Esophagus muscularis mucosa (tissue), 4 donors: ENCODE measurements at regions not wholly inside any gene's neighbourhood (a gene's known extent, or its start where the extent isn't known, plus 50 kb on each side); places are given as distances from the start of the nearest gene placed in this dataset.

Experiments used
- DNase-seq: peaks from one replicate; pipeline ENCODE4 v3.0.0-alpha.2; 2017; ENCODE audit errors: extremely low spot score
- H3K27ac ChIP-seq, 4 donors: fragments of 200-600 bp; sonication (generic); replicated peaks in 1 of 4; 1 replicate in 3 of 4; 2 replicates in 1 of 4; pipeline ENCODE4 v1.5.1; 2016 to 2019; ENCODE audit warnings: mild to moderate bottlenecking in 1 of 4
- H3K27me3 ChIP-seq, 4 donors: fragments of 200-600 bp; sonication (generic); one replicate each; pipeline versions ENCODE4 v1.5.1 to v1.6.0; 2016 to 2019
- H3K36me3 ChIP-seq, 4 donors: fragments of 200-600 bp; sonication (generic); one replicate each; pipeline ENCODE4 v1.5.1; 2016 to 2019
- H3K4me1 ChIP-seq, 4 donors: fragments of 200-600 bp; sonication (generic); one replicate each; pipeline ENCODE4 v1.5.1; 2016 to 2019
- H3K4me3 ChIP-seq, 4 donors: fragments of 200-600 bp; sonication (generic); 1 replicate in 2 of 4; 2 replicates in 2 of 4; pipeline ENCODE4 v1.5.1; 2016 to 2019; ENCODE audit warnings: mild to moderate bottlenecking in 4 of 4, moderate library complexity in 1 of 4
- H3K9me3 ChIP-seq, 4 donors: fragments of 200-600 bp; sonication (generic); 1 replicate in 3 of 4; 2 replicates in 1 of 4; pipeline ENCODE4 v1.5.1; 2016 to 2019
- CTCF ChIP-seq, 3 experiments: fragments of 200-600 bp in 2 of 3; fragments of 450-650 bp in 1 of 3; sonication (generic) in 2 of 3; IDR thresholded peaks; one replicate each; pipeline ENCODE4 v1.5.1; 2017 to 2019; ENCODE audit warnings: antibody characterized with exemption in 3 of 3, mild to moderate bottlenecking in 2 of 3, moderate library complexity in 1 of 3
- EP300 ChIP-seq: sonication (generic); formaldehyde crosslinking; IDR thresholded peaks from one replicate; pipeline ENCODE4 v1.6.1; 2017; ENCODE audit warnings: antibody characterized with exemption
- POLR2A ChIP-seq: fragments of 450-650 bp; IDR thresholded peaks from one replicate; pipeline ENCODE4 v1.6.1; 2017; ENCODE audit warnings: antibody characterized with exemption, moderate library complexity, mild to moderate bottlenecking, low read depth
- POLR2AphosphoS5 ChIP-seq, 2 donors: sonication (generic); formaldehyde crosslinking; IDR thresholded peaks; one replicate each; pipeline ENCODE4 v1.6.1; 2017; ENCODE audit warnings: antibody characterized with exemption in 2 of 2
- WGBS: methylation state at CpG from one replicate; pipeline ENCODE4 v1.1.5; 2018; 5-methylcytosine and 5-hydroxymethylcytosine counted together
- intact Hi-C: fragments of 100-400 bp; cut with DNase I; formaldehyde crosslinking; loops from one replicate; pipeline ENCODE4 v1.15.1; 2023

- 86% methylated on average over 3 of the region's 3 CpGs for WGBS
- TF ChIP-seq CTCF (IDR thresholded peaks at IDR 0.05) (no peak), POLR2AphosphoS5 (IDR thresholded peaks at IDR 0.05) (no peak), POLR2A (no peak)
- no peak overlapping the region for H3K27ac ChIP-seq
- no peak overlapping the region for H3K4me3 ChIP-seq
- H3K36me3 ChIP-seq, result no peaks in the 10 kb centered on the region
- intact Hi-C loops, result no loop called here
- no peak for DNase-seq
- no peaks in the 10 kb centered on the region for H3K4me1 ChIP-seq
- peaks cover 0 to 37% (median 0%) of the 10 kb centered on the region in 4 donors for H3K27me3 ChIP-seq
- no peaks in the 10 kb centered on the region for H3K9me3 ChIP-seq
These were observed 67.3 kb upstream of the MAL start for GRCh38 chr2:94958245-94958644.

- intact Hi-C loops, result no loop called here
- H3K9me3 ChIP-seq, result no peaks in the 10 kb centered on the region
- DNase-seq, result no peak
- 52% methylated on average over 2 of the region's 2 CpGs for WGBS
- H3K27ac ChIP-seq, result no peak overlapping the region
- H3K4me1 ChIP-seq, result no peaks in the 10 kb centered on the region
- peaks cover 0 to 23% (median 0%) of the 10 kb centered on the region in 4 donors for H3K27me3 ChIP-seq
- TF ChIP-seq CTCF (IDR thresholded peaks at IDR 0.05) (no peak), EP300 (no peak), POLR2A (no peak)
- H3K4me3 ChIP-seq, result no peak overlapping the region
- no peaks in the 10 kb centered on the region for H3K36me3 ChIP-seq
These were observed 65.2 kb upstream of the MAL start for GRCh38 chr2:94960266-94960665.

GRCh38 chr2:94960751-94961150 lies 64.8 kb upstream of the MAL start:
- DNase-seq, result no peak
- H3K4me1 ChIP-seq, result no peaks in the 10 kb centered on the region
- 65% methylated on average over 4 of the region's 4 CpGs for WGBS
- peaks cover 0 to 28% (median 0%) of the 10 kb centered on the region in 4 donors for H3K27me3 ChIP-seq
- no peaks in the 10 kb centered on the region for H3K36me3 ChIP-seq
- TF ChIP-seq EP300 (no peak), POLR2AphosphoS5 (IDR thresholded peaks at IDR 0.05) (no peak), CTCF (IDR thresholded peaks at IDR 0.05) (no peak), POLR2A (no peak)
- no peaks in the 10 kb centered on the region for H3K9me3 ChIP-seq
- H3K4me3 ChIP-seq, result no peak overlapping the region
- intact Hi-C loops, result no loop called here
- no peak overlapping the region for H3K27ac ChIP-seq

GRCh38 chr2:94964193-94964592 lies 61.3 kb upstream of the MAL start:
- TF ChIP-seq EP300 (no peak), POLR2AphosphoS5 (IDR thresholded peaks at IDR 0.05) (no peak), POLR2A (no peak), CTCF (IDR thresholded peaks at IDR 0.05) (no peak)
- intact Hi-C loops, result no loop called here
- 67% methylated on average over 5 of the region's 5 CpGs for WGBS

GRCh38 chr2:94966689-94967088 lies 58.8 kb upstream of the MAL start:
- no peak for DNase-seq
- 67% methylated on average over 1 of the region's 1 CpG for WGBS
- Histone ChIP-seq H3K36me3 (no peaks in the 10 kb centered on the region), H3K4me3 (no peak overlapping the region), H3K27me3 (peaks cover 0 to 51% (median 1%) of the 10 kb centered on the region in 4 donors), H3K4me1 (no peaks in the 10 kb centered on the region), H3K9me3 (no peaks in the 10 kb centered on the region), H3K27ac (no peak overlapping the region)
- intact Hi-C loops, result no loop called here
- no peak for TF ChIP-seq POLR2A
- TF ChIP-seq CTCF (IDR thresholded peaks at IDR 0.05), result no peak
- TF ChIP-seq EP300, result no peak
- TF ChIP-seq POLR2AphosphoS5 (IDR thresholded peaks at IDR 0.05), result no peak

More at GRCh38 chr2:94964193-94964592, 61.3 kb upstream of the MAL start:
- Histone ChIP-seq H3K27me3 (peaks cover 0 to 32% (median 1%) of the 10 kb centered on the region in 4 donors), H3K9me3 (no peaks in the 10 kb centered on the region), H3K4me1 (no peaks in the 10 kb centered on the region), H3K36me3 (no peaks in the 10 kb centered on the region), H3K4me3 (no peak overlapping the region), H3K27ac (no peak overlapping the region)
- DNase-seq, result no peak
